GM23338 (cell line): ENCODE measurements at regions not wholly inside any gene's neighbourhood (a gene's known extent, or its start where the extent isn't known, plus 50 kb on each side); places are given as distances from the start of the nearest gene placed in this dataset.

ENCODE experiments used
- ATAC-seq: fragments of 200-7000 bp; cut with Tn5 transposase; 3 replicates; pipeline ENCODE4 v1.9.1; 2020
- DNase-seq: peaks from one replicate; pipeline ENCODE4 v3.0.0-alpha.2; 2015; ENCODE audit warnings: low spot score
- H2AFZ ChIP-seq: fragments of 200-600 bp; sonication (generic); 2 replicates; pipeline ENCODE4 v1.8.0; 2016; ENCODE audit warnings: antibody characterized with exemption, mild to moderate bottlenecking, moderate library complexity
- H3F3A ChIP-seq: fragments of 200-600 bp; sonication (generic); replicated peaks from 2 replicates; pipeline ENCODE4 v1.8.0; 2017; ENCODE audit warnings: antibody characterized with exemption, mixed run types, low read depth
- H3K27ac ChIP-seq: fragments of 200-600 bp; sonication (generic); 2 replicates; pipeline ENCODE4 v1.6.1; 2016; ENCODE audit warnings: low read depth
- H3K27me3 ChIP-seq: fragments of 200-600 bp; sonication (generic); 2 replicates; pipeline ENCODE4 v1.8.0; 2016; ENCODE audit warnings: mild to moderate bottlenecking, mixed run types, moderate library complexity; ENCODE audit not compliant: insufficient read depth
- H3K36me3 ChIP-seq: fragments of 200-600 bp; sonication (generic); 2 replicates; pipeline ENCODE4 v1.8.0; 2016; ENCODE audit warnings: mild to moderate bottlenecking; ENCODE audit not compliant: insufficient read depth
- H3K4me1 ChIP-seq: fragments of 200-600 bp; sonication (generic); 2 replicates; pipeline ENCODE4 v1.8.0; 2016; ENCODE audit warnings: mild to moderate bottlenecking, moderate library complexity; ENCODE audit not compliant: insufficient read depth
- H3K4me2 ChIP-seq: fragments of 200-600 bp; sonication (generic); 2 replicates; pipeline ENCODE4 v1.7.1; 2017; ENCODE audit warnings: mixed run types
- H3K4me3 ChIP-seq: fragments of 200-600 bp; sonication (generic); 2 replicates; pipeline ENCODE4 v1.6.1; 2016; ENCODE audit warnings: mixed run types
- H3K79me2 ChIP-seq: fragments of 200-600 bp; sonication (generic); replicated peaks from 2 replicates; pipeline ENCODE4 v1.8.0; 2017; ENCODE audit warnings: mild to moderate bottlenecking; ENCODE audit not compliant: insufficient read depth
- H3K9me2 ChIP-seq: fragments of 200-600 bp; sonication (generic); 2 replicates; pipeline ENCODE4 v1.8.0; 2017; ENCODE audit not compliant: insufficient read depth
- H4K20me1 ChIP-seq: fragments of 200-600 bp; sonication (generic); replicated peaks from 2 replicates; pipeline ENCODE4 v1.8.0; 2017; ENCODE audit warnings: mild to moderate bottlenecking; ENCODE audit not compliant: insufficient read depth
- H3K27ac Mint-ChIP-seq: 2 replicates; pipeline ENCODE4 v1.8.0; 2020; ENCODE audit warnings: inconsistent platforms, mild to moderate bottlenecking, moderate library complexity, mixed read lengths
- H3K27me3 Mint-ChIP-seq: 3 replicates; pipeline ENCODE4 v1.8.0; 2022; ENCODE audit warnings: low read depth, mild to moderate bottlenecking, moderate library complexity, mixed read lengths, inconsistent platforms; ENCODE audit not compliant: insufficient read depth, poor library complexity
- H3K36me3 Mint-ChIP-seq: 3 replicates; pipeline ENCODE4 v1.8.0; 2021; ENCODE audit warnings: low read depth, mild to moderate bottlenecking, inconsistent platforms, moderate library complexity, mixed read lengths
- H3K4me1 Mint-ChIP-seq: 3 replicates; pipeline ENCODE4 v1.8.0; 2020; ENCODE audit warnings: mild to moderate bottlenecking, inconsistent platforms, mixed read lengths
- H3K4me3 Mint-ChIP-seq: 3 replicates; pipeline ENCODE4 v1.8.0; 2021; ENCODE audit warnings: moderate library complexity, mild to moderate bottlenecking, inconsistent platforms, mixed read lengths
- H3K9me3 Mint-ChIP-seq: 3 replicates; pipeline ENCODE4 v1.8.0; 2020; ENCODE audit warnings: moderate library complexity, mild to moderate bottlenecking, inconsistent platforms, mixed read lengths
- CREB1 ChIP-seq: fragments of 250-450 bp; sonication (Bioruptor Pico); IDR thresholded peaks from 2 replicates; pipeline ENCODE4 v1.5.0; 2020; ENCODE audit warnings: low read depth, mild to moderate bottlenecking, moderate library complexity
- EZH2phosphoT487 ChIP-seq: fragments of 200-600 bp; sonication (generic); IDR thresholded peaks from one replicate; pipeline ENCODE4 v1.8.1; 2018; ENCODE audit warnings: antibody characterized with exemption; ENCODE audit not compliant: unreplicated experiment
- JUNB ChIP-seq: IDR thresholded peaks from one replicate; pipeline ENCODE4 v1.6.1; 2016; ENCODE audit warnings: antibody characterized with exemption; ENCODE audit not compliant: unreplicated experiment
- NANOG ChIP-seq: IDR thresholded peaks from 2 replicates; pipeline ENCODE4 v1.6.1; 2016; ENCODE audit warnings: antibody characterized with exemption, borderline replicate concordance
- REST ChIP-seq: IDR thresholded peaks from one replicate; pipeline ENCODE4 v1.6.1; 2018; ENCODE audit warnings: antibody characterized with exemption; ENCODE audit not compliant: unreplicated experiment
- STAT1 ChIP-seq: IDR thresholded peaks from one replicate; pipeline ENCODE4 v1.6.1; 2016; ENCODE audit warnings: antibody characterized with exemption; ENCODE audit not compliant: unreplicated experiment
- ZNF462 ChIP-seq: fragments of 250-450 bp; sonication (Bioruptor Pico); IDR thresholded peaks from 2 replicates; pipeline ENCODE4 v1.5.0; 2020; ENCODE audit warnings: mild to moderate bottlenecking, moderate library complexity

GRCh38 chr4:33841120-33841519 is 2403.2 kb downstream of the ARAP2 start:
- H3K27me3 Mint-ChIP-seq, result no peaks in the 10 kb centered on the region
- TF ChIP-seq ZNF462, result no peak
- TF ChIP-seq NANOG, result peak; percentile 58
- Histone ChIP-seq H2AFZ (no peak overlapping the region), H3K4me1 (peaks cover 9% of the 10 kb centered on the region), H4K20me1 (no peaks in the 10 kb centered on the region), H3K27ac (peak overlapping the region; percentile 52), H3K4me3 (peak overlapping the region; percentile 2; the same call in 1 of the 2 replicates), H3K4me2 (peak overlapping the region; percentile 21), H3F3A (no peaks in the 10 kb centered on the region), H3K9me2 (peaks cover 7% of the 10 kb centered on the region; the same call in 1 of the 2 replicates), H3K27me3 (no peaks in the 10 kb centered on the region), H3K36me3 (peaks cover 3% of the 10 kb centered on the region), H3K79me2 (no peaks in the 10 kb centered on the region)
- DNase-seq (peak; percentile 68), ATAC-seq (peak; percentile 37; the same call in 1 of the 3 replicates)
- H3K9me3 Mint-ChIP-seq, result peaks cover 35% of the 10 kb centered on the region
- peaks cover 16% of the 10 kb centered on the region for H3K4me1 Mint-ChIP-seq
- peak overlapping the region; percentile 93 for H3K27ac Mint-ChIP-seq
- peak overlapping the region; percentile 52 for H3K4me3 Mint-ChIP-seq
- H3K36me3 Mint-ChIP-seq, result peaks cover 49% of the 10 kb centered on the region

GRCh38 chr4:33850371-33850902 is 2393.9 kb downstream of the ARAP2 start:
- no peaks in the 10 kb centered on the region for H3K27me3 ChIP-seq
- peaks cover 10% of the 10 kb centered on the region; the same call in 1 of the 2 replicates for H3K36me3 ChIP-seq
- H3K27me3 Mint-ChIP-seq, result no peaks in the 10 kb centered on the region
- H3K4me1 ChIP-seq, result no peaks in the 10 kb centered on the region
- DNase-seq (no peak), ATAC-seq (no peak)
- peak overlapping the region; percentile 28; the same call in 1 of the 2 replicates for H2AFZ ChIP-seq
- no peak overlapping the region for H3K4me2 ChIP-seq
- H3K4me3 Mint-ChIP-seq, result no peak overlapping the region
- no peak overlapping the region for H3K4me3 ChIP-seq
- H3K4me1 Mint-ChIP-seq, result no peaks in the 10 kb centered on the region; the same call in 2 of the 3 replicates
- H3K9me2 ChIP-seq, result peaks cover 7% of the 10 kb centered on the region; the same call in 1 of the 2 replicates
- no peaks in the 10 kb centered on the region for H3F3A ChIP-seq
- H4K20me1 ChIP-seq, result no peaks in the 10 kb centered on the region
- H3K27ac ChIP-seq, result no peak overlapping the region
- H3K36me3 Mint-ChIP-seq, result peaks cover 43% of the 10 kb centered on the region
- no peak overlapping the region for H3K27ac Mint-ChIP-seq
- H3K79me2 ChIP-seq, result no peaks in the 10 kb centered on the region
- H3K9me3 Mint-ChIP-seq, result peaks cover 40% of the 10 kb centered on the region
- TF ChIP-seq JUNB, result no peak
- no peak for TF ChIP-seq REST
- no peak for TF ChIP-seq CREB1 (CRISPR knock-in tag)
- TF ChIP-seq EZH2phosphoT487, result no peak
- no peak for TF ChIP-seq STAT1
